Left ventricle myocardium inferior (tissue), 1 donor: ENCODE measurements at regions not wholly inside any gene's neighbourhood (a gene's known extent, or its start where the extent isn't known, plus 50 kb on each side); places are given as distances from the start of the nearest gene placed in this dataset.
A peak's percentile ranks its signal among the peaks of the same experiment; 100 is the strongest.
"Not testable (repeated sequence)": the region's sequence is repeated elsewhere in the genome, so short reads cannot be mapped to it uniquely, and the experiment has no call there.

Experiments used
- DNase-seq: peaks from one replicate; pipeline ENCODE4 v3.0.0-alpha.2; 2020
- H3K27ac ChIP-seq: fragments of 200-600 bp; replicated peaks from 2 replicates; pipeline ENCODE4 v1.8.0; 2021
- H3K27me3 ChIP-seq: fragments of 200-600 bp; 2 replicates; pipeline ENCODE4 v1.8.0; 2021; ENCODE audit warnings: low read depth
- H3K36me3 ChIP-seq: fragments of 200-600 bp; 2 replicates; pipeline ENCODE4 v1.8.0; 2021
- H3K4me1 ChIP-seq: fragments of 200-600 bp; 2 replicates; pipeline ENCODE4 v1.8.0; 2021
- H3K4me3 ChIP-seq: fragments of 200-600 bp; 2 replicates; pipeline ENCODE4 v1.8.0; 2021; ENCODE audit warnings: mild to moderate bottlenecking, moderate library complexity
- H3K9me3 ChIP-seq: fragments of 200-600 bp; replicated peaks from 2 replicates; pipeline ENCODE4 v1.8.0; 2021
- intact Hi-C: fragments of 100-400 bp; cut with micrococcal nuclease; formaldehyde crosslinking; loops from one replicate; pipeline ENCODE4 v1.11.0; 2022
- TF ChIP-seq, protein P1 (sequence below): fragments of 200-600 bp; IDR thresholded peaks from 2 replicates; pipeline ENCODE4 v1.8.0; 2021; ENCODE audit warnings: antibody characterized with exemption, mild to moderate bottlenecking, borderline replicate concordance
- donor health status: DM: no; HTN: yes; CAD: no; lungs with severe emphysema.

DNA sequence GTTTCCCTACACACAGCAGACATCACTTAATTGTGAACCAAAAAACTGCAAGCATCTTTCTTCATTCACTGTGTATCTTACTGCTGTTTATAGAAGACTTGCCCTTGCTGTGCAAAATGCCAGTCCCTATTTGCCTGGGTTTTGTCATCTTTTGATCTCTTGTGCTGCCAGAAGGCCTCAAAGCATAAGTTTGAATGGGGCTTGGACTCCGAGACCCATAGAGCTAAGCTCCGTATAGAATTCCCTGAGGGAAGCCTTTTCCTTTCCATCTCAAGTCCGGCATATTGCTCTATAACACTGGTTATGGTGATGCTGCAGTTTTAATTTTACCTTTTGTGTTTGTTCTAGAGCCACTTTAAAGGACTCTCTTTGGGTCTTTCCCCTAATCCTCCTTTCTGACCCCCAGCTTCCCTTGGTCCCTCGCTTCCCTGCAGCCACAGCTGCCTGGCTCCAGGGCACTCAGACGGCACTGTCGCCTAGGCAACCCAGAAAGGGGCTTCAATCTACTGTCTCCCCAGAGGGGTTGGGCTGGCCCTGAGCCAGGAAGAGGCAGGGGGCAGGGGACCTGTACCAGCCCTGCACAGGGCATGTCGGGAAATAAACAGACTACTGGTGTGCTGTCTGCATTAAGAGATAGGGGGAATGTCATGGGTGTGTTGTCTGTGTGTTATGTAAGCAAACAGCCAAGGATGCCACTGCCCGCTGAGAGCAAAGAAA lies 73.4 kb upstream of the MELK start:
- H3K4me1 ChIP-seq, result no peaks in the 10 kb centered on the region

DNA sequence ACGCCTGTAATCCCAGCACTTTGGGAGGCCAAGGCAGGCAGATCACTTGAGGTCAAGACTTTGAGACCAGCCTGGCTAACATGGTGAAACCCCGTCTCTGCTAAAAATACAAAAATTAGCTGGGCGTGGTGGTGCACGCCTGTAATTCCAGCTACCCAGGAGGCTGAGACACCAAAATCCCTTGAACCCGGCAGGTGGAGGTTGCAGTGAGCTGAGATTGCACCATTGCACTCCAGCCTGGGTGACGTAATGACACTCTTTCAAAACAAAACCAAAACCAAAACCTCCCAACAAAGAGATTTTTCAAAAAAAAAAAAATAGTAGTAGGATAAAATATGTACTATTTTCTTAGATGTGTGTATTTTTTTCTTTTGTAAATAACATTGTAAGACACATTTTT lies 79.1 kb upstream of the MELK start:
- DNase-seq, H3K36me3 ChIP-seq, H3K9me3 ChIP-seq, H3K27me3 ChIP-seq, H3K4me3 ChIP-seq, intact Hi-C loops, H3K27ac ChIP-seq, H3K4me1 ChIP-seq: not testable (repeated sequence)

More for the DNA sequence above, 73.4 kb upstream of the MELK start:
- no peak overlapping the region for H3K4me3 ChIP-seq
- no peak overlapping the region for H3K27ac ChIP-seq
- DNase-seq, result no peak
- TF ChIP-seq, protein P1, sequence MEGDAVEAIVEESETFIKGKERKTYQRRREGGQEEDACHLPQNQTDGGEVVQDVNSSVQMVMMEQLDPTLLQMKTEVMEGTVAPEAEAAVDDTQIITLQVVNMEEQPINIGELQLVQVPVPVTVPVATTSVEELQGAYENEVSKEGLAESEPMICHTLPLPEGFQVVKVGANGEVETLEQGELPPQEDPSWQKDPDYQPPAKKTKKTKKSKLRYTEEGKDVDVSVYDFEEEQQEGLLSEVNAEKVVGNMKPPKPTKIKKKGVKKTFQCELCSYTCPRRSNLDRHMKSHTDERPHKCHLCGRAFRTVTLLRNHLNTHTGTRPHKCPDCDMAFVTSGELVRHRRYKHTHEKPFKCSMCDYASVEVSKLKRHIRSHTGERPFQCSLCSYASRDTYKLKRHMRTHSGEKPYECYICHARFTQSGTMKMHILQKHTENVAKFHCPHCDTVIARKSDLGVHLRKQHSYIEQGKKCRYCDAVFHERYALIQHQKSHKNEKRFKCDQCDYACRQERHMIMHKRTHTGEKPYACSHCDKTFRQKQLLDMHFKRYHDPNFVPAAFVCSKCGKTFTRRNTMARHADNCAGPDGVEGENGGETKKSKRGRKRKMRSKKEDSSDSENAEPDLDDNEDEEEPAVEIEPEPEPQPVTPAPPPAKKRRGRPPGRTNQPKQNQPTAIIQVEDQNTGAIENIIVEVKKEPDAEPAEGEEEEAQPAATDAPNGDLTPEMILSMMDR, result no peak
- no peaks in the 10 kb centered on the region for H3K9me3 ChIP-seq
- intact Hi-C loops, result no loop called here
- no peaks in the 10 kb centered on the region for H3K27me3 ChIP-seq
- H3K36me3 ChIP-seq, result no peaks in the 10 kb centered on the region

DNA sequence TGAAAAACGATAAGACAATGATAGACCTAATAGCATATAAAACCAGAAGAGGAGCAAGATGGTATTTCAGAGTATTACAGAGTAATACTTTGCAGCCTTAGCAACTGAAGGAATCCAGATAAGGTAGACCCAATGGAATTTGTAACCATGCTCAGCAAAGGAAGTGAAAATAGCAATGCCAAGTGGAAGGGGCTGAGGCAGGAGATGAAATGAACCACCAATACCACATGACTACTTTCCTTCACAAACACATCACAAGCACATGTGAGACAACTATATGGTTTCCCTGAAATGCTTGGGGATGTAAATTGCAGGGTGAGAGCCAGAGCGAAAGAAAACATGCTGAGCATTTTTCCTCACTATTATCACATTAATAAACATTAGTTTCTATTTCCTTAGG lies 79.8 kb upstream of the MELK start:
- H3K4me3 ChIP-seq, result no peak overlapping the region
- H3K27ac ChIP-seq, result no peak overlapping the region
- DNase-seq, result no peak
- TF ChIP-seq, protein P1, result no peak
- H3K4me1 ChIP-seq, result peaks cover 13% of the 10 kb centered on the region
- H3K27me3 ChIP-seq, result no peaks in the 10 kb centered on the region
- intact Hi-C loops, result no loop called here
- H3K9me3 ChIP-seq, result no peaks in the 10 kb centered on the region
- H3K36me3 ChIP-seq, result no peaks in the 10 kb centered on the region

DNA sequence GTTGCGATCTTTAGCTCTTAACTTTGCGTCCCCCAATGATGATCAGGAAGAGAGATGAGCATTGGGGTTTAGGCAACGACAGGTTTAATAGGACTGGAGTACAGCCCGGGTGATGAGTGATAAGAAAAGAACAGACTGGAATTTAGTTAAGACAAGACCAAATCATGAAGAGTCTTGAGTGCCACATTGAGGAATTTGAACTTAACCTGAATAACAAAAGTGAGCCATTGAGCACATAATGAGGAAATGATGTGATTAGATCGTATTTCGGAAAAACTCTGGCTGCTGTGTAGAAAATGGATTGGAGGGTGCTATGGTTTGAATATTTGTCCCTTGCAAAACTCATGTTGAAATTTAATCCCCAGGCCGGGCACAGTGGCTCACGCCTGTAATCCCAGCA lies 83.2 kb upstream of the MELK start:
- Histone ChIP-seq H3K4me1 (peaks cover 37% of the 10 kb centered on the region), H3K36me3 (no peaks in the 10 kb centered on the region), H3K27me3 (no peaks in the 10 kb centered on the region), H3K9me3 (no peaks in the 10 kb centered on the region), H3K27ac (peak overlapping the region; percentile 96), H3K4me3 (no peak overlapping the region)
- intact Hi-C loops, result no loop called here
- no peak for DNase-seq
- TF ChIP-seq, protein P1, result no peak

DNA sequence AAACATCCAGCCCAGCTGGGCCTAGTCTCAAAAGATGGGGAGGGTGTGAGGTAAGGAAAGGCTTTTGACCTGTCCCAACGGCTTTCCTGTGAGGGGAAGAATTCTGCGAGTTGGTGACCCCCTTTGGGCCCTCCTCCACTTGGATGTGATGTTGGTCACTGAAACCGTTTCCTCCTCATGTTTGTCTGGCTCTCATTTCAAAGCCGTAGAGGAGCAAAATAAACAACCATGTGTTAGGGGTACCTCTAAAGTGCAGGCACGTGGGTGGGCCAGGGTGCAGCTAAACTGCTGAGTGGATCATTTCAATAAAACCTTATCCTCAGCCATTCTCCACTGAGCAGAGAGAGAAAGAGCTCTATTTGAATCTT lies 84.3 kb upstream of the MELK start:
- H3K4me3 ChIP-seq, result peak overlapping the region; percentile 90
- H3K27ac ChIP-seq, result peak overlapping the region; percentile 96
- H3K4me1 ChIP-seq, result peaks cover 39% of the 10 kb centered on the region
- intact Hi-C loops, result no loop called here
- TF ChIP-seq, protein P1, result no peak
- no peaks in the 10 kb centered on the region for H3K27me3 ChIP-seq
- DNase-seq, result no peak
- H3K9me3 ChIP-seq, result no peaks in the 10 kb centered on the region
- H3K36me3 ChIP-seq, result no peaks in the 10 kb centered on the region

DNA sequence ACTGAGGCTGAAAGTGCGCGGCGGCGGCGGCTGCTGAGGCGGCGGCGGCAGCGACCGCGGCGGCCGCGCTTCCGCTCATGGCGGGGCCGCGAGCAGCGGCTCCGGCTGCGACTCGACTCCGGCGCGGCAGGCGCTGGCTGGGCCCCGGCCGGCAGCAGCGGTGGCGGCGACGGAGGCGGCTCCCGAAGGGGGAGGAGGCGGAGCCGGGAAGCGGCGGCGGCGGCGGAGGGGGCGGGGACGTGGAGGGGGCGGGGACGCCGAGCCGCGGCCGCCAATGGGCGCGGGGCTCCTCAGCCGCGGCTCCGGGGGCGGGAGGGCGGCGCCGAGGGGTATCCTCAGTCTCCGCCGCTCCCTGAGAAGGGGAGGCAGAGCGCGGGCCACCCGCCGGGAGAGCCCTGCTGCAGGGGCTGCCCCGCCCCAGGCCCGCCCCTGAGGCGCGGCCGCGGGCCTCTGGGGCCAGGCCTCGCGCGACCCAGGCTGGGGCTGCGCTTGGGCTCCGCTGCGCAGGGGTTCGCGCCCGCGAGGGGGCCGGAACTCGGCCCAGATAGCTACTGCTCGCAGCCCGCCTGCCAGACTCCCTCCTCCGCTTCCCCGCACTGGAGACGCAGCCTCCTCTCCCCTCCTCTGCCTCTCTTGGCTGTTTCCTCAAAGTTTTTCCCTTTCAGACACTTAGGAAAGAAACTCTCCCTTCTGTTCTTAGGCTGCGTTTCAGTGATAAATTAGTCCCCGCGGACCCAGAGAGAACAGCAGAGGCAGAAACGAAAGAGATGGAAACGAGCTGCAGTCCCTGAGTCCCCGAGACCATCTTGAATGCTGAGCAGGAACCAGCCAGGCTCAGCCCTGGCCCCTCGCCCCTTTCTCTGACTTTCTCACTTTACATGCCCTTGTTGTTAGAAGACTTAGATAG lies 85.0 kb upstream of the MELK start:
- TF ChIP-seq, protein P1, result peak; percentile 40
- no peaks in the 10 kb centered on the region for H3K27me3 ChIP-seq
- peak; percentile 92 for DNase-seq
- peak overlapping the region; percentile 96 for H3K27ac ChIP-seq
- H3K9me3 ChIP-seq, result no peaks in the 10 kb centered on the region
- intact Hi-C loops, result no loop called here
- H3K36me3 ChIP-seq, result no peaks in the 10 kb centered on the region
- H3K4me3 ChIP-seq, result peak overlapping the region; percentile 90
- H3K4me1 ChIP-seq, result peaks cover 41% of the 10 kb centered on the region
